Ovary (tissue), 3 donors: ENCODE measurements at regions not wholly inside any gene's neighbourhood (a gene's known extent, or its start where the extent isn't known, plus 50 kb on each side); places are given as distances from the start of the nearest gene placed in this dataset.

Source experiments
- EP300 ChIP-seq: sonication (generic); formaldehyde crosslinking; IDR thresholded peaks from one replicate; pipeline ENCODE4 v1.6.1; 2017; ENCODE audit warnings: antibody characterized with exemption
- TF ChIP-seq, protein P1 (sequence below), 3 donors: fragments of 450-650 bp in 2 of 3; fragments of 200-600 bp in 1 of 3; IDR thresholded peaks; one replicate each; pipeline versions ENCODE4 v1.5.1 to v1.8.0; 2016 to 2022; ENCODE audit warnings: antibody characterized with exemption in 3 of 3, mild to moderate bottlenecking in 1 of 3
- donor health status: DM: no; HTN: no; CAD: no.

- no peak for TF ChIP-seq EP300
- TF ChIP-seq, protein P1, sequence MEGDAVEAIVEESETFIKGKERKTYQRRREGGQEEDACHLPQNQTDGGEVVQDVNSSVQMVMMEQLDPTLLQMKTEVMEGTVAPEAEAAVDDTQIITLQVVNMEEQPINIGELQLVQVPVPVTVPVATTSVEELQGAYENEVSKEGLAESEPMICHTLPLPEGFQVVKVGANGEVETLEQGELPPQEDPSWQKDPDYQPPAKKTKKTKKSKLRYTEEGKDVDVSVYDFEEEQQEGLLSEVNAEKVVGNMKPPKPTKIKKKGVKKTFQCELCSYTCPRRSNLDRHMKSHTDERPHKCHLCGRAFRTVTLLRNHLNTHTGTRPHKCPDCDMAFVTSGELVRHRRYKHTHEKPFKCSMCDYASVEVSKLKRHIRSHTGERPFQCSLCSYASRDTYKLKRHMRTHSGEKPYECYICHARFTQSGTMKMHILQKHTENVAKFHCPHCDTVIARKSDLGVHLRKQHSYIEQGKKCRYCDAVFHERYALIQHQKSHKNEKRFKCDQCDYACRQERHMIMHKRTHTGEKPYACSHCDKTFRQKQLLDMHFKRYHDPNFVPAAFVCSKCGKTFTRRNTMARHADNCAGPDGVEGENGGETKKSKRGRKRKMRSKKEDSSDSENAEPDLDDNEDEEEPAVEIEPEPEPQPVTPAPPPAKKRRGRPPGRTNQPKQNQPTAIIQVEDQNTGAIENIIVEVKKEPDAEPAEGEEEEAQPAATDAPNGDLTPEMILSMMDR (IDR thresholded peaks at IDR 0.05), result no peak
These were observed 98.2 kb downstream of the BTG1 start for GRCh38 chr12:92047393-92047826.
